ENCODE measurements at regions not wholly inside any gene's neighbourhood (a gene's known extent, or its start where the extent isn't known, plus 50 kb on each side); places are given as distances from the start of the nearest gene placed in this dataset.

- no peak for DNase-seq (ENCODE audit: low read depth)
- no peak for TF ChIP-seq CTCF (IDR thresholded peaks at IDR 0.05; ENCODE audit: insufficient read depth, low read depth, low read length)
- ChIA-PET POLR2A (no interaction called here), CTCF (no interaction called here)
- Histone ChIP-seq H3K4me3 (ENCODE audit: low read depth, low read length) (no peak overlapping the region), H3K27me3 (ENCODE audit: control insufficient read depth, insufficient read depth, low read length) (no peaks in the 10 kb centered on the region; the same call in none of the 2 replicates), H3K36me3 (ENCODE audit: control insufficient read depth, insufficient read depth, low read length) (no peaks in the 10 kb centered on the region)
Measured at GRCh38 chr15:56538901-56539545, 74.1 kb upstream of the MNS1 start.

- DNase-seq (ENCODE audit: low read depth), result no peak
- POLR2A ChIA-PET, result no interaction called here
- TF ChIP-seq CTCF (IDR thresholded peaks at IDR 0.05; ENCODE audit: insufficient read depth, low read depth, low read length), result no peak
- Histone ChIP-seq H3K36me3 (ENCODE audit: control insufficient read depth, insufficient read depth, low read length) (no peaks in the 10 kb centered on the region), H3K27me3 (ENCODE audit: control insufficient read depth, insufficient read depth, low read length) (no peaks in the 10 kb centered on the region; the same call in none of the 2 replicates), H3K4me3 (ENCODE audit: low read depth, low read length) (no peak overlapping the region)
- CTCF ChIA-PET, result no interaction called here
Measured at GRCh38 chr15:56537881-56538280, 72.9 kb upstream of the MNS1 start.

- POLR2A ChIA-PET, result no interaction called here
- no peak for TF ChIP-seq CTCF (IDR thresholded peaks at IDR 0.05; ENCODE audit: insufficient read depth, low read depth, low read length)
- Histone ChIP-seq H3K4me3 (ENCODE audit: low read depth, low read length) (no peak overlapping the region), H3K27me3 (ENCODE audit: control insufficient read depth, insufficient read depth, low read length) (peaks cover under 1% of the 10 kb centered on the region), H3K36me3 (ENCODE audit: control insufficient read depth, insufficient read depth, low read length) (no peaks in the 10 kb centered on the region)
- CTCF ChIA-PET, result interaction anchor here (0.8 kb wide), 1 partner anchor 322 kb away, joined by 3 read pairs; no protein-coding TSS in a partner anchor
- no peak for DNase-seq (ENCODE audit: low read depth)
Measured at GRCh38 chr15:56534728-56535127, 69.8 kb upstream of the MNS1 start.

- Histone ChIP-seq H3K36me3 (ENCODE audit: control insufficient read depth, insufficient read depth, low read length) (no peaks in the 10 kb centered on the region), H3K27me3 (ENCODE audit: control insufficient read depth, insufficient read depth, low read length) (peaks cover 1% of the 10 kb centered on the region), H3K4me3 (ENCODE audit: low read depth, low read length) (no peak overlapping the region)
- ChIA-PET CTCF (no interaction called here), POLR2A (no interaction called here)
- DNase-seq (ENCODE audit: low read depth), result no peak
- TF ChIP-seq CTCF (IDR thresholded peaks at IDR 0.05; ENCODE audit: insufficient read depth, low read depth, low read length), result no peak
Measured at GRCh38 chr15:56533731-56534403, 68.9 kb upstream of the MNS1 start.

GRCh38 chr15:56532721-56533460, 68.0 kb upstream of the MNS1 start:
- CTCF ChIA-PET, result no interaction called here
- POLR2A ChIA-PET, result no interaction called here
- DNase-seq (ENCODE audit: low read depth), result no peak
- Histone ChIP-seq H3K4me3 (ENCODE audit: low read depth, low read length) (no peak overlapping the region), H3K36me3 (ENCODE audit: control insufficient read depth, insufficient read depth, low read length) (no peaks in the 10 kb centered on the region), H3K27me3 (ENCODE audit: control insufficient read depth, insufficient read depth, low read length) (peaks cover 2% of the 10 kb centered on the region)
- no peak for TF ChIP-seq CTCF (IDR thresholded peaks at IDR 0.05; ENCODE audit: insufficient read depth, low read depth, low read length)

Measured in BJ (cell line).